Activated CD8-positive, alpha-beta T cell treated with anti-CD3 and anti-CD28 coated beads, Interleukin-2, amount 10 ng/mL, durations not matched to agents 7 days and 5 days (primary cell): ENCODE measurements at regions not wholly inside any gene's neighbourhood (a gene's known extent, or its start where the extent isn't known, plus 50 kb on each side); places are given as distances from the start of the nearest gene placed in this dataset.

Source experiments
- ATAC-seq: fragments of 150-1000 bp; cut with Tn5 transposase; one replicate; pipeline ENCODE4 v1.10.0; 2021; ENCODE audit warnings: moderate library complexity
- CTCF ChIA-PET: fragments of 350-600 bp; sonication (Branson Sonifier 250); formaldehyde crosslinking; loops from one replicate; lab custom pipeline; 2021; ENCODE audit warnings: antibody characterized with exemption; lab: Charles Lee
- POLR2A ChIA-PET: fragments of 350-600 bp; sonication (Branson Sonifier 250); formaldehyde crosslinking; loops from one replicate; lab custom pipeline; 2021; ENCODE audit warnings: antibody characterized with exemption; lab: Charles Lee
- DNase-seq: peaks from one replicate; pipeline ENCODE4 v3.0.0-alpha.2; 2020
- H3K27ac Mint-ChIP-seq: one replicate; pipeline ENCODE4 v1.8.0; 2021; ENCODE audit warnings: mild to moderate bottlenecking, mixed read lengths
- H3K27me3 Mint-ChIP-seq: one replicate; pipeline ENCODE4 v1.8.0; 2021; ENCODE audit warnings: low read depth, mixed read lengths
- H3K36me3 Mint-ChIP-seq: one replicate; pipeline ENCODE4 v1.8.0; 2021; ENCODE audit warnings: low read depth, mixed read lengths
- H3K4me1 Mint-ChIP-seq: one replicate; pipeline ENCODE4 v1.8.0; 2021; ENCODE audit warnings: low read depth, mixed read lengths
- H3K4me3 Mint-ChIP-seq: one replicate; pipeline ENCODE4 v1.8.0; 2021; ENCODE audit warnings: mild to moderate bottlenecking, mixed read lengths
- H3K9me3 Mint-ChIP-seq: one replicate; pipeline ENCODE4 v1.8.0; 2022; ENCODE audit warnings: mixed read lengths; ENCODE audit not compliant: insufficient read depth

GRCh38 chr7:136079066-136079465 is 101.9 kb upstream of the MTPN start:
- no peaks in the 10 kb centered on the region for H3K36me3 Mint-ChIP-seq

DNA sequence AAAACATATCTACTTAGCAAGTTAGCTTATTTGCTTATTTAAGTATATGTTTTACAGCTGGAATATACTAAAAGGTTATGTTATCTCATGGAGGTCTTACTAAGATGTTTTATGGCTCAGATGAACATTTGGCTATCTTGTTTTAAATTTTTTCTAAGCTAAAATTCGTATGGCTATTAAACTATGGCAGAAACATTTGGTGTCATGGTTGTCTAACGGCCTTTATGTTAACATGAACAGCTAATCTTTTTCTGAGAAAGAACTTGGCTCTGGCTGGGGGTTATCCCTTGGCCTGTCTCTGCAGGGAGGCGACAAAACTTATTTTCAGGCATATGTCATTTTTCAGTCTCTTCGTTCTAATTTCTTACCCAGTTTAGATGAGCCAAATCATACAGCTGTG is 101.5 kb upstream of the MTPN start:
- no peaks in the 10 kb centered on the region for H3K9me3 Mint-ChIP-seq
- CTCF ChIA-PET: no interaction called here
- POLR2A ChIA-PET: no interaction called here

More at GRCh38 chr7:136079066-136079465, 101.9 kb upstream of the MTPN start:
- DNase-seq (no peak), ATAC-seq (no peak)
- ChIA-PET POLR2A (no interaction called here), CTCF (no interaction called here)
- Mint-ChIP-seq H3K9me3 (no peaks in the 10 kb centered on the region), H3K4me3 (no peak overlapping the region), H3K27ac (no peak overlapping the region), H3K27me3 (no peaks in the 10 kb centered on the region), H3K4me1 (no peaks in the 10 kb centered on the region)

GRCh38 chr7:136076954-136077353 is 99.8 kb upstream of the MTPN start:
- no peak overlapping the region for H3K4me3 Mint-ChIP-seq
- ChIA-PET CTCF (no interaction called here), POLR2A (no interaction called here)
- H3K27ac Mint-ChIP-seq: no peak overlapping the region
- DNase-seq: no peak
- H3K4me1 Mint-ChIP-seq: no peaks in the 10 kb centered on the region
- H3K36me3 Mint-ChIP-seq: no peaks in the 10 kb centered on the region
- H3K27me3 Mint-ChIP-seq: no peaks in the 10 kb centered on the region
- no peak for ATAC-seq
- H3K9me3 Mint-ChIP-seq: no peaks in the 10 kb centered on the region

More for the DNA sequence above, 101.5 kb upstream of the MTPN start:
- Mint-ChIP-seq H3K4me3 (no peak overlapping the region), H3K4me1 (no peaks in the 10 kb centered on the region), H3K27me3 (no peaks in the 10 kb centered on the region), H3K36me3 (no peaks in the 10 kb centered on the region), H3K27ac (no peak overlapping the region)
- DNase-seq (no peak), ATAC-seq (no peak)

DNA sequence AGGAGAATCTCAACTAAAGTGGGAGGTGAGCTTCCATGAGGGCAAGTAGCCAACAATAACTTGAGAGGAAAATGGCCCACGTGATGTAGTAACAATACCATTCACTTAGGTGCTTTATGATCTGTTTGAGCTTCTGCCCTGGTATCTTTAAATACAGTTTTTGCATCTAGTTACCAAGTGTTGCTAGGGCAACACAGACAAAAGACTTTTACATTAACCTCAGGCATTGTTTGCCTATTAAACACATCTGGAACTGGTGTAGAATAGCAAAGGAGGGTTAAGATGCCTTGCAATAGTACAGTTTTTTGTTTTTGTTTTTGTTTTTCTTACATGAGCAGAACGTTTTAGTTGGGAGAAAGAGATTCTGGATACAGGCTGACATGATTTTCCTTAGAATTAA is 97.7 kb upstream of the MTPN start:
- no peak for DNase-seq
- Mint-ChIP-seq H3K27me3 (no peaks in the 10 kb centered on the region), H3K9me3 (no peaks in the 10 kb centered on the region), H3K36me3 (no peaks in the 10 kb centered on the region), H3K27ac (no peak overlapping the region), H3K4me3 (no peak overlapping the region), H3K4me1 (no peaks in the 10 kb centered on the region)
- ATAC-seq: no peak
- ChIA-PET CTCF (no interaction called here), POLR2A (no interaction called here)

GRCh38 chr7:136072447-136072846 is 95.3 kb upstream of the MTPN start:
- POLR2A ChIA-PET: no interaction called here
- no peak for ATAC-seq
- Mint-ChIP-seq H3K36me3 (no peaks in the 10 kb centered on the region), H3K9me3 (no peaks in the 10 kb centered on the region), H3K4me1 (no peaks in the 10 kb centered on the region), H3K27ac (no peak overlapping the region), H3K4me3 (no peak overlapping the region), H3K27me3 (no peaks in the 10 kb centered on the region)
- CTCF ChIA-PET: no interaction called here
- no peak for DNase-seq

- Mint-ChIP-seq H3K36me3 (no peaks in the 10 kb centered on the region), H3K4me1 (no peaks in the 10 kb centered on the region), H3K27me3 (no peaks in the 10 kb centered on the region), H3K4me3 (no peak overlapping the region), H3K27ac (no peak overlapping the region), H3K9me3 (no peaks in the 10 kb centered on the region)
- CTCF ChIA-PET: no interaction called here
- DNase-seq: no peak
- ATAC-seq: no peak
- POLR2A ChIA-PET: no interaction called here
Observed at GRCh38 chr7:136070736-136071505, 93.8 kb upstream of the MTPN start.

DNA sequence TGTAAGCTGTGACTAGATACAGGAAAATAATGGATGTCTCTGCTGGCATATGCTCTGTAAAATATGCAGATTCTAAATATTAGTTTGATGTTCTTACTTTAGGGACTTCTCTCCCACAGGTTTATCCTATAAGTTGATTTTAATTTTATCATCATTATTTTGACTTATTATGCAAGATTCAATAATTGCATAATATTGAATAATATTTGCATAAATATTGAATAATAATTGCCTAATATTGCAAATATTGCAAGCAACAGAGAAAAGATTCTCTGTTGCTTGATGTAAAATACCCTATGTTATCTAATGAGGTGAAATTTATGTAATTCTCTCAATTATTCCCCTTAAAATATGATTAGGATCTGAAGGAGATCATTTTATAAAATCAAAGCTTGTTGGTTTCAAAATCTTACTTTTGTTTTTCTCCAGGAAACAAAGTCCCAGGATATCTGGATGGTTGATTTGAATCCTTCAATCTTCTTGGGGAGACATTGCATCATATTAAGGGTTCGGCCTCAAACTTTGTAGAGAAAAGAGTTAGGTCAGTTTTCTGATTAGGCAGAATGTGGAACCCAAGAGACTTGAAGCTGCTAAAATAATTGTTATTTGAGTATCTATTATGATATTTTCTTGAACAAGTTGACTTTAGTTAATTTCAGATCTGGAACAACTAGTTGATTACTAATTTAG is 92.8 kb upstream of the MTPN start:
- Mint-ChIP-seq H3K9me3 (no peaks in the 10 kb centered on the region), H3K27me3 (no peaks in the 10 kb centered on the region), H3K36me3 (no peaks in the 10 kb centered on the region), H3K4me3 (no peak overlapping the region), H3K27ac (no peak overlapping the region), H3K4me1 (no peaks in the 10 kb centered on the region)
- CTCF ChIA-PET: no interaction called here
- DNase-seq: no peak
- POLR2A ChIA-PET: no interaction called here
- no peak for ATAC-seq

DNA sequence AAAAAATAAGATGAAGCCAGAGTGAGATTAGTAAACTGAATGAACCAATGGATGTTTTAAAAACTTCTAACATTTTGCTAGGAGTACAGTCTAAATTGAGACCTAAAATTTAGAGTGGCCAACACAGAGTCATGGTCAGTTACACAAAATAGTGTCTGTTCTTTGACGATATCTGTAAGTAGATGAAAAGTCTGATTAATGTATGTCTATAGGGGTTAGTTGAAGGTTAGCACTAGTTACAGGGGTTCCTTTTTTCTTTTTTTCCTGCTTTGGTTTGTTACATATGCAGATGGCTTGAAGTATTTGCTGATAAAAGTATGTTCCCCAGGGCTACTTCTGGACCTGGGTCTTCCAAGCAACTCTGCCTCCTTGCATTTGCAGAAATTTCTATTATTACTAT is 90.1 kb upstream of the MTPN start:
- H3K27me3 Mint-ChIP-seq: no peaks in the 10 kb centered on the region
- CTCF ChIA-PET: no interaction called here
- H3K4me1 Mint-ChIP-seq: no peaks in the 10 kb centered on the region
- no peak for DNase-seq
- H3K9me3 Mint-ChIP-seq: no peaks in the 10 kb centered on the region
- H3K36me3 Mint-ChIP-seq: no peaks in the 10 kb centered on the region
- ATAC-seq: no peak
- POLR2A ChIA-PET: no interaction called here
- H3K27ac Mint-ChIP-seq: no peak overlapping the region
- H3K4me3 Mint-ChIP-seq: no peak overlapping the region

GRCh38 chr7:136066304-136067143 is 89.4 kb upstream of the MTPN start:
- Mint-ChIP-seq H3K4me1 (no peaks in the 10 kb centered on the region), H3K9me3 (no peaks in the 10 kb centered on the region), H3K27me3 (peaks cover 3% of the 10 kb centered on the region), H3K4me3 (no peak overlapping the region), H3K27ac (no peak overlapping the region), H3K36me3 (no peaks in the 10 kb centered on the region)
- ChIA-PET POLR2A (no interaction called here), CTCF (no interaction called here)
- ATAC-seq (no peak), DNase-seq (no peak)

DNA sequence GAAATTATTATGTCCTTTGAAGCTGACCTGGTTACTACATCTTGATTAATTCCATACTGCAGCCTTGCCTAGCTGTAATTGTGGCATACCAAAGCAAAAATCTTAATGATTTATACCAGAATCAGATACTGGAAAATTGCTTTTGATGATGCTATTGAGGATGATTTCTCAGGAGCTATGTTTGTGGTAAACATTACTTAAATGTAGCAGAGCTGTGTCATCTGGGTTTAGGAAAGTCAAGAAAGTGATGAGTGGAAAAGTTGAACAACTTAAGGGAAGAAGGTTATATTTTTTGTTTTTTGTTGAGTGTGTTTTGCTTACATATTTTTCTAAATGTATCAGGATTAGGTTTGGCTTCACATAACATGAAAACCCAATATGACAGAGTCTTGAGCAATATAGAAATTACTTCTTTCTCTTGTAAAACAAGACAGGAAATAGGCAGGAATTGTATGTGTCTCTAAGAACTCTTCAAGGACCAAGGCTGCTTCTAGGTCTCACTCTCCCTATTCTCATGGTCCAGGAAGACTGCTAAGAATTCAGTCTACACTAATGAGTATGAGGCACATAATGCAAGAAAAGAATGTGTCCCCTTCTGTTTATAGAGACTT is 87.6 kb upstream of the MTPN start:
- peaks cover 3% of the 10 kb centered on the region for H3K27me3 Mint-ChIP-seq
- H3K27ac Mint-ChIP-seq: no peak overlapping the region

DNA sequence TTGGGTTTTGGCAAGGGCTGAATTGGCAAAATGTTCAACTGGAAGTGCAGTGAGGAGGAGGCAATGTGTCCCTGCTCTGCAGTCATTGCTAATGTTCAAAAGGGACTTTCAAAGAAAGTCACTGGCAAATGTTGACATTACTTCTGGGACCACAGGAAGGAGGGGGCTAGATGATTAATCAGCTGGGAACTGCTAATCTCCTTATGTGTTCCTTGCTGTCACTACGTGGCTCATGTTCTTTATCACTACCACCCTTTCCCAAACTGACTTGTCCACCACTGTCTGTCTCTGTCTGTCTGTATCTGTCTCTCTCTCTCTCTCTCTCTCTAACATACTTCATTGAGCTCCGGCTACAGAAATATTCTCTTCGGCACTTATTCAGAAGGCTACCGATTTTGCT is 86.9 kb upstream of the MTPN start:
- ATAC-seq (no peak), DNase-seq (no peak)
- Mint-ChIP-seq H3K4me3 (no peak overlapping the region), H3K36me3 (no peaks in the 10 kb centered on the region), H3K27ac (no peak overlapping the region), H3K9me3 (no peaks in the 10 kb centered on the region), H3K4me1 (no peaks in the 10 kb centered on the region), H3K27me3 (peaks cover 3% of the 10 kb centered on the region)
- ChIA-PET POLR2A (no interaction called here), CTCF (no interaction called here)

More for the DNA sequence above, 87.6 kb upstream of the MTPN start:
- Mint-ChIP-seq H3K9me3 (no peaks in the 10 kb centered on the region), H3K4me3 (no peak overlapping the region), H3K4me1 (no peaks in the 10 kb centered on the region), H3K36me3 (no peaks in the 10 kb centered on the region)
- DNase-seq: no peak
- POLR2A ChIA-PET: no interaction called here
- no peak for ATAC-seq
- CTCF ChIA-PET: no interaction called here

- ChIA-PET POLR2A (no interaction called here), CTCF (no interaction called here)
- H3K4me3 Mint-ChIP-seq: no peak overlapping the region
- H3K36me3 Mint-ChIP-seq: no peaks in the 10 kb centered on the region
- no peaks in the 10 kb centered on the region for H3K4me1 Mint-ChIP-seq
- no peaks in the 10 kb centered on the region for H3K9me3 Mint-ChIP-seq
- no peak overlapping the region for H3K27ac Mint-ChIP-seq
- H3K27me3 Mint-ChIP-seq: peaks cover 3% of the 10 kb centered on the region
- DNase-seq: no peak
- no peak for ATAC-seq
Observed at GRCh38 chr7:136063326-136063666, 86.1 kb upstream of the MTPN start.
